ENCODE measurements at regions not wholly inside any gene's neighbourhood (a gene's known extent, or its start where the extent isn't known, plus 50 kb on each side); places are given as distances from the start of the nearest gene placed in this dataset.

- Histone ChIP-seq H3K9me3 (no peaks in the 10 kb centered on the region), H3K27me3 (no peaks in the 10 kb centered on the region), H3K36me3 (no peaks in the 10 kb centered on the region), H3K4me3 (no peak overlapping the region)
- DNase-seq, result peak; percentile 43
These were observed 54.3 kb upstream of the STIM2 start for GRCh38 chr4:26806331-26806730.

- Histone ChIP-seq H3K36me3 (no peaks in the 10 kb centered on the region), H3K4me3 (no peak overlapping the region), H3K9me3 (no peaks in the 10 kb centered on the region), H3K27me3 (no peaks in the 10 kb centered on the region)
- no peak for DNase-seq
These were observed 53.3 kb upstream of the STIM2 start for GRCh38 chr4:26807330-26807729.

GRCh38 chr4:26809811-26810210 is 50.8 kb upstream of the STIM2 start:
- H3K4me3 ChIP-seq, result no peak overlapping the region
- H3K9me3 ChIP-seq, result no peaks in the 10 kb centered on the region
- no peaks in the 10 kb centered on the region for H3K27me3 ChIP-seq
- no peak for DNase-seq
- no peaks in the 10 kb centered on the region for H3K36me3 ChIP-seq
